Peyer's patch (tissue), 4 donors: ENCODE measurements at regions not wholly inside any gene's neighbourhood (a gene's known extent, or its start where the extent isn't known, plus 50 kb on each side); places are given as distances from the start of the nearest gene placed in this dataset.

ENCODE experiments used
- POLR2A ChIP-seq, 2 donors: fragments of 450-650 bp; IDR thresholded peaks; one replicate each; pipeline ENCODE4 v1.5.1; 2017; ENCODE audit warnings: antibody characterized with exemption in 2 of 2, mild to moderate bottlenecking in 2 of 2, moderate library complexity in 2 of 2
- TF ChIP-seq, protein P1 (sequence below), 6 experiments: fragments of 450-650 bp in 4 of 6; fragments of 200-600 bp in 2 of 6; sonication (generic) in 1 of 6; IDR thresholded peaks; one replicate each; pipeline ENCODE4 v1.5.1; 2017 to 2019; ENCODE audit warnings: antibody characterized with exemption in 6 of 6, mild to moderate bottlenecking in 3 of 6, moderate library complexity in 1 of 6

- TF ChIP-seq POLR2A (IDR thresholded peaks at IDR 0.05): no peak
- TF ChIP-seq, protein P1, sequence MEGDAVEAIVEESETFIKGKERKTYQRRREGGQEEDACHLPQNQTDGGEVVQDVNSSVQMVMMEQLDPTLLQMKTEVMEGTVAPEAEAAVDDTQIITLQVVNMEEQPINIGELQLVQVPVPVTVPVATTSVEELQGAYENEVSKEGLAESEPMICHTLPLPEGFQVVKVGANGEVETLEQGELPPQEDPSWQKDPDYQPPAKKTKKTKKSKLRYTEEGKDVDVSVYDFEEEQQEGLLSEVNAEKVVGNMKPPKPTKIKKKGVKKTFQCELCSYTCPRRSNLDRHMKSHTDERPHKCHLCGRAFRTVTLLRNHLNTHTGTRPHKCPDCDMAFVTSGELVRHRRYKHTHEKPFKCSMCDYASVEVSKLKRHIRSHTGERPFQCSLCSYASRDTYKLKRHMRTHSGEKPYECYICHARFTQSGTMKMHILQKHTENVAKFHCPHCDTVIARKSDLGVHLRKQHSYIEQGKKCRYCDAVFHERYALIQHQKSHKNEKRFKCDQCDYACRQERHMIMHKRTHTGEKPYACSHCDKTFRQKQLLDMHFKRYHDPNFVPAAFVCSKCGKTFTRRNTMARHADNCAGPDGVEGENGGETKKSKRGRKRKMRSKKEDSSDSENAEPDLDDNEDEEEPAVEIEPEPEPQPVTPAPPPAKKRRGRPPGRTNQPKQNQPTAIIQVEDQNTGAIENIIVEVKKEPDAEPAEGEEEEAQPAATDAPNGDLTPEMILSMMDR (IDR thresholded peaks at IDR 0.05): no peak
Observed at GRCh38 chr18:28651298-28651697, 474.4 kb upstream of the CDH2 start.
